Stimulated activated CD8-positive, alpha-beta memory T cell treated with anti-CD3 and anti-CD28 coated beads, Interleukin-12 subunit alpha, Interleukin-12 subunit beta, amount 100 ng/mL, for 4 hours (primary cell): ENCODE measurements at regions not wholly inside any gene's neighbourhood (a gene's known extent, or its start where the extent isn't known, plus 50 kb on each side); places are given as distances from the start of the nearest gene placed in this dataset.
"Not testable (repeated sequence)": the region's sequence is repeated elsewhere in the genome, so short reads cannot be mapped to it uniquely, and the experiment has no call there.

ENCODE experiments used
- DNase-seq: peaks from one replicate; pipeline ENCODE4 v3.0.0-alpha.2; 2020; ENCODE audit warnings: low read depth

DNA sequence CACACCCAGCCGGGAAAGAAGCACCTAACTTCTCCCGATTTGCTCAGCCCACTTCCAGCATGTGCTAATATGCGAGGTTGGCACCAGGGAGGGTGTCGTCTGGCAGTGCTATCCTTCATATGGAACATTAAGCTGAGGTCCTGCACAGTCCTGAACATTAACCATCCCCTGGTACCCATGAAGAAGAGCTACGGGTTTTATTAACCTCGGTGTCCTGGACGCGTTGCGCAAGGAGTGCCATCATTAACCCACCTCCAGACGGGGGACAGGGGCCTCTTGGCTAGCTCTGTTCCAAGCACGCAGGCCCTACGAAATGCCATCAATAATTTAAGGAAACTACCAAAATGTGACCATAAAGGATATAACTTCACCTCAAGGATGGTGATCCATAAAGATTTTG, 193.5 kb downstream of the MAF start:
- DNase-seq = no peak

DNA sequence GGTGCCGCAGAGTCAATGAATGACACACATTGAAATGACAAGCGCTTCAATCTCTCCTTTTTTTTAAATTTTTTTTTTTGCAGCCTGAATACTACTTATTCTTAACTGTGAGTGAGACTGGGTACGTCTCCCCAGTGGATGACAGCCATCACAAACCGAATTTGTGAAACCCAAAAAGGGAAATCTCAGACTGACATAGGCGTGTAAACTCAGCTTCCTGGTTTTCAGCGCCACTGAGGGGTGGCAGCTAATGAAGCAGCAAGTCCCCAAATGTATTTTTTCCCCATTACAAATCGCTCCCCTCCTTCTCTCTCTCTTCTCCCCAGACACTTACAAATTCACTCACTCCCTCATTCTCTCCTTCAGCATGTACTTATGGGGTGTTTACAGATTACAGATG, 196.0 kb downstream of the MAF start:
- DNase-seq = no peak

DNA sequence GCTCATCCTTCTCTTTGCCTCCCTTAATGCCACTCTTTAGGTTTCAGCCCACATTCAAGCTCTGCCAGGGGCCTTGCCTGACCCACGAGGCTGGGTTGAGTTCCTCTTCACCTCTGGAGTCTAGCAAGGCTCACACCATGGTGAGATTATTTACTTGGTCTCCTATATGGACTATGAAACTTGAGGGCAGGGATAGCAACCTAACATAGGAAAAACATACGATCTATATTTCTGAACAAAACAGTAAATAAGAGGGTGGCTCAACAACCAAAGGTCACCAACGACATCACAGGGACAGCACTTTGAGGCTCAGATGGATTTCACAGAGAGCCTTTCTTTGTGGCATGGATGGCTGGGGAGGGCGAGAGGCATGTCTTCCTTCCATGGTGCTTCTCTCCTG, 197.0 kb downstream of the MAF start:
- DNase-seq = no peak

DNA sequence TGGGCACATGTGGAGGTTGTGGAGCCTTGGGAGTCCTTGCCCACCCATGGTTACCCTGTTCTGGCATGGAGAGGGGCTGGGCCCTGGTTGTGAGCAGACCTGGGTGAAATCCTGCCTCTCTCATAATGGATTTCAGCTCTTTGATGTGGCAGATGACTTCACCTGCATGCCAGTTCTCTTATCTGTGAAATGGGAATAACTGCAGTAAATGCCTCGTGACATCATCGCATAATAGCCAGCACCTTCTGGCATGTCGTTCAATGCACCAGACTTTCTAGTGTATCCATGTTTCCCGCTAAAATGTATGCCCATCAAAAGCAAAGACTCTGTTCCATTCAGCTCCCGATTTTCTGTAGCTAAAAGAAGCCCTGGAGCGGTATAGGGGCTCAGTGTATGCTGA, 197.6 kb downstream of the MAF start:
- no peak for DNase-seq

DNA sequence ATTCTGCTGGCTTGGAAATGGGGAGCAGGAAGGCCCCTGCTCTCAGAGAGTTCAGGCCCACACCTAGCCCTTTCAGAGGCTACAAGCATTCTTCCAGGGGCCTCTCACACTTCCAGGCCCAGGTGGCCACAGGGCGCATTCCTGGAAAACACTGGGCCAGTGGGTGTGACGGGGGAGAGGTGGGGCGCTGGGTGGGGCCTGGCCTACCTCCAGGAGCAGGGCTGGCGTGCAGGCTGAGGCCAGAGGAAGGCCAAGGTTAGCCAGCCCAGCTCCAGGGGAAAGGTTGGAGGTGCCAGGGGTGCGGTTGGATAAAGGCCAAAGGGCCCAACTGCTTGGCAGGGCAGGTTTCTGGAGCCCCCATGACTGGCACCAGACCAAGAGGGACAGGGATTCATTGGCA, 198.2 kb downstream of the MAF start:
- DNase-seq = no peak

DNA sequence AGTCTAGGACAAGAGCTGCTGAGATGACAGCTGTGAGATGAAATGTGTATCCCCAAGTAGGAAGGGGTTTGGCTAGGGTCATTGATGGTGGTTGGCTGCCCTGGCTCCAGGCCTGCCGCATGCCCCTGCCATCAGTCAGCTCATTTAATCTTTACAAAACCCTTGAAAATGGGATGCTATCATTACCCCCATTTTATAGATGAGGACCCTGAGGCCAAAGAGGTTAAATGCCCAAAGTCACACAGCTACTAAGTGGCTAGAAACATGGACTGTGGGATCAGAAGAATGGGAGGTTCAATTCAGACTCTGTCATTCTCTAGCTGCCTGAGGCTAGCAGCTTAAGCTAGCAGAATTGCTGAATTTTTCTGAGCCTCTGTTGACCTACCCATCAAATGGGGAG, 198.8 kb downstream of the MAF start:
- DNase-seq = no peak

DNA sequence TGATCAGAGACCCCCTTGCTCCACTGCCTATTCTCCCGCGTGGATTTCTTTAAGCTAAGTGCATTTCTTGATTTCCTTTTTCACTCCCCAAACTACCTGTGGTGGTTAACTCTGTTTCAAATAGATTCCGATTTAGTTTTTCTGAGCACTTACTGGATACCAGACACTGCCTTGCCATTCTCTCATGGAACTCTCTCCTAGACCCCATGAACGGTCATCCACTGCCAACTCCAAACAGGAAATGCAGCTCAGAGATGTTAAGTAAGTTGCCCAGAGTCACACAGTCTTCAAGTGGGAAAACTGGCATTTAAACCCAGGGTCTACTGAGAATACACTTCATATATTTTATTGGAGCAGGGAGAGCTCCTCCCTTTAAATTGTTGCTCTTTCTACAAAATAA, 199.4 kb downstream of the MAF start:
- DNase-seq = no peak

DNA sequence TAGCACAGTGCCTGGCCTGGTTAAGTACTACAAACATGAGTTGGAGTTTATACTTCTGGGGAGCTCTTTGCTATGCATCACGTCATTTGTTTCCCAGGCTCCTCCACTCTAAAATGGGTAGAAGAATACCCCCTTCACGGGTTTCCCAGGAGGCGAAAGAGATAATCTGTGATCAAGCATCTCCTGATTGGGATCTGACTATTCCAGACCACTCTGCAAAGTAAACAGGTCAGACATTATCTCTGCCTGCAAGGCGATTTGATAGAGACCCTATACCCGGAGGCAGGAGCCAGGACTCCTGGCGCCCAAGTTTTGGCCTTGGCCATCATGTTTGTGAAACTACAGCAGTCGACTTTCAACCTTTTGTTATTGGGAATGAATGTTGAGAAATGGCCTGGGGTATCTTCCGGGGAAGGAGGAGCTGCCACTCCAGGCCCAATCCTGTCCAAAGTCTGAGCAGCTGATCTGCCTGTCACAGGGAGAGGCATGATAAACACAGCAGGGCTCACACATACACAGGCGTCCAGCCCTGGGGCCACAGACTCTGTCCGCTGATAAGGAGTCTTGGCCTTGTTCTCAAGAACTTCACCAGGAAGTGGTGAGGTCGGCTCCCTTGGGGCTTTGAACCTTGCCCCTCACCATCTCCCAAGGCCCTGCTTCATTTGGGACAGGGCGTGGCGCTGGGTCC, 199.9 kb downstream of the MAF start:
- no peak for DNase-seq

DNA sequence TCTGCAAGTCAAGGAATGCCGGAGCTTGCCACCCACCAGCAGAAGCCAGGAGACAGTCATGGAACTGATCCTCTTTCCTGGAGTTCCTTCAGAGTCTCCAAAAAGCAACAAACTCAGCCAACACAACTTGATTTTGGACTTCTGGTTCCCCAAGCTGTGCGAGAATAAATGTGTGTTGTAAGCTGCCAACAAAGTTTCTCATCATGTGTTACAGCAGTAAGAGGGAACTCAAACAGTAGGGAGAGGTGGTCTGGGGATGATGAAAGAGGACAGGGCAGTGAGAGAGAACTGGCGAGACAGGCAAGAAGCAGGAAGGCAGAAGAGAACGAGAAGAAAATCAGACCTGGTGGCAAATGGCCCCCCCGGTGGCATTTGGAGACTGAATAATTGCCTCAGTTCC, 204.9 kb downstream of the MAF start:
- no peak for DNase-seq

DNA sequence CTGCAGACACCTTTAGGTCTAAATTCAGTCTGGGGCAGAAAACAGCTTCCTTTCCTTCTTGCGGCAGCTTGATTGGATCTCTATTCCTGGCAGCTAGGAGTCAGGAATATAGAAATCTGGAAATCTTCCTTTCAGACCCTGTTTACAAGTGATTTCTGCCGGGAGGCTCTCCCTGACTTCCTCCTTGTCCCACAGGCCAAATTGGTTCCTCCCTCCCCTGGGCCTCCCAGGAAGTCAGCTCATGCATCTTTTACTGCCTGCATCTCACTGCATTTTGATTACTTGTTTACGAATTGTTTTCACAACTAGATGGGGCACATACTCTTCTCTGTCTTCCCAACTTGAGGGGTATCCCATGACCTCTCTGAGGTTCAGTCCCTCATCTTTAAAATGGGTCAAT, 206.3 kb downstream of the MAF start:
- DNase-seq = no peak

DNA sequence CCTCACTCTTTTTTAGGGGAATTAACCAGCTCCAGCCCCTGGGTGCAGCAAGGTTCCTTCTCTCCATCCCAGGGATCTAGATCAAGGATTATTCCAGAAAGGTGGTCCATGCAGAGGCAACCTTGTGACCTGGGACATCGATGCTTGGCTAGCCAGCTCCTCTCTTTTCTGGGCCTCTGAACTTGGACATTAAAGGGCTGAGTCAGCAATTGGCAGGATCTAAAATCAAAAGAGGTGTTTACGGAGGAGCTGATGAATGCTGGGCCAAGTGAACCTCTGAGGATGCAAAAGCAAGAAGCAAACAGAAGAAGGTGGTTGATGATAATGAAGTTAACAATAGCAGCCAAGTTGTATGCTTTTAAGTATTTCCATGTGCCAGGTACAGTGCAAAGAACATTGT, 207.0 kb downstream of the MAF start:
- DNase-seq = no peak

DNA sequence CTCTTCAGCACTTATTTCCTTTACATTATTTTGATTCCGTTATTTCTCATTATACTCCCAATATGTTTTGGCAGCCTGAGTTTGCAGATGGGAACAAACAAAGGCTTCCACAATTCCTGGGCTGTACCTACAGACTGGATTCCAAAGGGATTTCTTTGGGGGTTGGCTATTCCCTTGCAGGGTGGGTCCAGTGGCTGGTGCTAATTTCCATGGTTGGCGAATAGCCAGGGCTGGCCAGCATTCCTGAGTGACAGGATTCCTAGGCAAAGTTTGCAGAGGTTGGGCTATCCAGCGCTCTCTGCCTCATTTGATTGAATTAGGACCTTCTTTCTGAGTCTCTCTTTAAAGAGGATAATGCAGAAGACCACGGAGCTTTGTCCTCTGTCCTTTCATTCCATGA, 207.4 kb downstream of the MAF start:
- DNase-seq = no peak

DNA sequence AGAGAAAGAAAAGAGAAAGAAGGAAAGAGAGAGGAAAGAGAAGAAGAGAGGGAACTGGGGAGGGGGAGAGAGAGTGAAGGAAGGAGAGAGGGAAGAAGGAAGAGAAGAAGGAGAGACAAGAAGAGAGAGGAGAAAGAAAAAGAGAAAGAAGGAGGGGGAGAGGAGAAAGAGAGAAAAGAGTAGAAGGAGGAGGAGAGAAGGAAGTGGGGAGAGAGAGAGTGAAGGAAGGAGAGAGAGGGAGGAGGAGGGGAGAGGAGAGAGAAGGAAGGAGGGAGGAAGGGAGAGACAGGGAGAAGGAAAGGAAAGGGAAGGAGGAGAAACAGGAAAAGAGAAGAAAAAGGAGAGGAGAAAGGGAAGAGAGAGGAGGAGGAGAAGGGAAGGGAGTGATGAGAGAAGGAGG, 208.5 kb downstream of the MAF start:
- no peak for DNase-seq

DNA sequence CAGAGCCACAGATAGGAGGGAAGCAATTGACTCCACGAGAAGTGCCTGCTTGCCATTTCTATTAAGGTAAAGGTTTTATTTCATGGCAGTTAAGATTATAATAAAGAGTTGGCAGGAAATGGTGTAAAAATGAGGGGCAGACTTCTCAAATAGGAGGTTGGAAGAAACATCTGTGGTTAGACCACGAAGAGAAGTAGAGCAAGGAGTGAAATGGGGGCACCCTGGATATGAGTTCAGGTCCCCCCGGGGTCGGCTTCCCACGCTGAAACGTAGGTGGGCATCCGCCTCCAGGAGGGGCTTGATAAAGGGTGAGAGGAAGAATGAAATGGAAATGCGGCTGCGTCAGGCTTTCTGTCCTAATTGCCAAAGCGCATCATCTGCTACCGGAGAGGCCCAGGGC, 209.1 kb downstream of the MAF start:
- no peak for DNase-seq

DNA sequence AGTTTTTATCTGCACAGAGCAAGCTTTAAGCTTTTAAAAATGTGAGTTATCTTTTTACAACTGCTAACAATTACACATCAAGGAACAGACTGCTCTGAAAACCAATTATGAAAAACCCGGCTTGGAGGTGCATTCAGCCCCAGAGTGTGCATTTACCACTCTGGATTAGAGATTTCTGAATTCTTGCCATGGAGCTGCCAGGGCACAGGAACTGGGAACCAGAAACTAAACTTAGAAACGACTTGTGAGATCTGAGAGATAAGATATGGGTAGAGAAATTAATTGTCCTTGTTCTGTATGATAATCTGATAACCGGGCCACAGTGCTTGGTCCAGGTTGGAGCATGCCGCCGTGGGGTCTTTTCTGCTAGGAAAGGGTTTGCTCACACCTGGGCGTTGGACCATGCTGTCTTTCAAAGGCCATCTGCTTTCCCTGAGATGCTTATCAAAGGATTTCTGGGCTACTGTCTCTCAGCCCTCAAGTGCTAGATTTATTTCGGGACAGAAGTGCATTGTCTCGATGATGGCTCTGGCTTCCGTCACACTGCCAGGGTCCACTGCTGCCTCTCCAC, 210.0 kb downstream of the MAF start:
- DNase-seq = no peak

DNA sequence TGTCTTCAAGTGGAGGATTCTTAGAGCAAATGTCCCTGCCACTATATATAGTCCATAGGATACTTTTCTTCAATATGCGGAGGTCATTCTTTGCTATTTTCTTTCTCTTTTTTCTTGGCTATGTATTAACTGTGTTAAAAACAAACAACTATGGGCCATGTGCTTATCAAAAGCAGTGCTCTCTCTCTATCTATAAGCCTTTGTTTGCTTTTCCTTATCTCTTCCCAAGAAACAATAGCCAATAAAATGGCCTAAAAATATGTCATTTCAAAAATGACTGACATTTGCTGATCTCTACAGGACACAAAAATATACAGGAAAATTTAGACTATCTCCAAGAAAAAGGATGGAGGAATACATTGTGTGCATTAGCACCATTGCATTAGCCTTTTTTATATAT, 212.1 kb downstream of the MAF start:
- no peak for DNase-seq

DNA sequence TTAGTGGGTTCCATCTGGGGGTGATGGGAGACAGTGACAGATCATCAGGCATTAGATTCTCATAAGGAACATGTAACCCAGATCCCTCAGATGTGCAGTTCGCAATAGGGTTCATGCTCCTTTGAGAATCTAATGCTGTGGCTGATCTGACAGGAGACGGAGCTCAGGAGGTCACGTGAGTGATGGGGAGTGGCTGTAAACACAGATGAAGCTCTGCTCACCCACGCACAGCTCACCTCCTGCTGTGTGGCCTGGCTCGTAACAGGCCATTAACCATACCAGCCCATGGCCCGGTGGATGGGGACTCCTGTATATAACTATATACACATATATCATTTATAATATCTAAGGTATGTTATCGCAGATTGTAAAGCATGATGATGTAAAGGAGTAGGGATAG, 214.2 kb downstream of the MAF start:
- no peak for DNase-seq

DNA sequence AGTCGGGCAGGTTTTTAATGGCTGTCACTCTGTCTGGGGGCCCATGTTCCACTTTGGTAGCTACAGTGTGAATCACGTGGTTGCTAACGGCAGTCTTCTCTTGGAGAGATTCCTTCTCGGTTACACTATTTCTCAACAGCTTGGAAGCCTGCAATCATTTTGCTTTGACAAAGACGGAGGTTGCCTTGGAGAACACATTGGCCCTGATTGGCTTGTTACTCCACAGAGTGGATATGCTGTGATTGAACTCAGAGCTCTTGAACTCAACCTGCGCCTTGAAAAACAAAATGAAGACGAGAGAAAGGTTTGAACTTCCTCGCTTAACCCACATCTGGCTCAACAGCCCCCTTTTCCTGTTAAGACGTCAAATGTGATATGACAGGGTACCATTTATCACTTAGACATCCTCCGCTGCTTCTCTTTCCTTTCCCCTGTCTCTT, 218.9 kb downstream of the MAF start:
- DNase-seq = no peak

DNA sequence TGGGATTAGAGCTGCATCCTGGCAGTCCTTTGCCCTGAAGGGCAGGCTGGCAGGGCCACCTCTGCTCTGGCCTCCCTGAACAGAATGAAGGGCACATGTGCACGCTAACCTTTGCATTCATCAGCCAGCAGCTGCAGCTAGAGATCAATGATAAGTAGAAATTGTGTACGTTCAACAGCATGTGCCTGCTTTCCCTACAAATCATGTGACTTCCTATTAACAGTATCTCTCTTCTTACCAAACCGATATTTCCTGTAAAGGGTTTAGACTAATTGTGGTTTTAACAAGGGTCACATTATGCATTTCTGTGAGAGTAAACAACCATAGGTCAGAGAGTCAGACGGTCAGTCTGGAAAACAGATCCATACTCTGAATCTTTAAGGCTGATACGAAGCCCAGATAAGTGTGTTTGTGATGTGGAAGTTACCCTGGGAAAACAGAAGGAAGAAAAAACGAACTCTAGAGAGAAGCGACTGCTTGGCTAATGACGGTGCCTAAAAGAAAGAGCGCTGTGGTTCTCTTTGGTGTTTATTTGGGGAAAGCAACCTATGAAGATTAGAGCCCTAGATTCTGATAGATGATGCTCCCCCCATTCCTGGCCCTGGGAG, 219.4 kb downstream of the MAF start:
- no peak for DNase-seq

DNA sequence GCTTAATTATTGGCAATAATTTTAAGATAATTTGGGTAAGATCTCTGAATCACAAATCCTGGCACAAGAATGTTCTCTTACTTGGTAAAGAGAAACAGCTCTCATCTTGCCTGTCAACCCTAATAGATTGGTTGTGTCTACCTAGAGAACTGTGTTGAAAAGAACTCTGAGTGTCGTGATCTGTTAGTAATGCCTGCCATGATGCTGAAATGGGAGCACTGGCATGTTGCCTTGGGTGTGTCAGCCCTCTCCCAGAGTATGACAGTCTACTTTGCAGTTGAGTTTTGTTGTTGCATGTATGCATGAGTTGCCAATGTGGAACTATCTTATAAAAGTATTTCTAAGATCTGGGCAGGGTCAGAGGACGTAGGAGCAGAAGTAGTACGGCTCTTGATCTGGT, 221.4 kb downstream of the MAF start:
- no peak for DNase-seq

DNA sequence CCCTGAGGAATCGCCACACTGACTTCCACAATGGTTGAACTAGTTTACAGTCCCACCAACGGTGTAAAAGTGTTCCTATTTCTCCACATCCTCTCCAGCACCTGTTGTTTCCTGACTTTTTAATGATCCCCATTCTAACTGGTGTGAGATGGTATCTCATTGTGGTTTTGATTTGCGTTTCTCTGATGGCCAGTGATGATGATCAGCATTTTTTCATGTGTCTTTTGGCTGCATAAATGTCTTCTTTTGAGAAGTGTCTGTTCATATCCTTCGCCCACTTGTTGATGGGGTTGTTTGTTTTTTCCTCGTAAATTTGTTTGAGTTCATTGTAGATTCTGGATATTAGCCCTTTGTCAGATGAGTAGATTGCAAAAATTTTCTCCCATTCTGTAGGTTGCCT, 223.5 kb downstream of the MAF start:
- not testable (repeated sequence) for DNase-seq

DNA sequence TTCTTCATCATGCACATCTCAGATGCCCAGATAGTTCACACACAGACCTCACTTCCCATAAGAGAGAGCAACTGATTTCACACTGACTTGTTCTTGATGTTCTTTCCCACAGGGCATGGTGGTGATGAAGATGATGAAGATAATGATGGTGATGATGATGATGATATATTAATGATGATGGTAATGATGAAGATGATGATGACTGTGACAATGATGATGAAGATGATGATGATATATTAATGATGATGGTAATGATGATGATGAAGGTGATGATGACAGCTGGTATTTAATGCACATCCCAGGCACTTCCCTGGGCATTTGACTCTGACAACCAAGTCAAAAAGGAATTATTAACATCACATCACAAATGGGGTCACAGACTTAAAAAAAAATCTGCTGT, 225.2 kb downstream of the MAF start:
- no peak for DNase-seq

DNA sequence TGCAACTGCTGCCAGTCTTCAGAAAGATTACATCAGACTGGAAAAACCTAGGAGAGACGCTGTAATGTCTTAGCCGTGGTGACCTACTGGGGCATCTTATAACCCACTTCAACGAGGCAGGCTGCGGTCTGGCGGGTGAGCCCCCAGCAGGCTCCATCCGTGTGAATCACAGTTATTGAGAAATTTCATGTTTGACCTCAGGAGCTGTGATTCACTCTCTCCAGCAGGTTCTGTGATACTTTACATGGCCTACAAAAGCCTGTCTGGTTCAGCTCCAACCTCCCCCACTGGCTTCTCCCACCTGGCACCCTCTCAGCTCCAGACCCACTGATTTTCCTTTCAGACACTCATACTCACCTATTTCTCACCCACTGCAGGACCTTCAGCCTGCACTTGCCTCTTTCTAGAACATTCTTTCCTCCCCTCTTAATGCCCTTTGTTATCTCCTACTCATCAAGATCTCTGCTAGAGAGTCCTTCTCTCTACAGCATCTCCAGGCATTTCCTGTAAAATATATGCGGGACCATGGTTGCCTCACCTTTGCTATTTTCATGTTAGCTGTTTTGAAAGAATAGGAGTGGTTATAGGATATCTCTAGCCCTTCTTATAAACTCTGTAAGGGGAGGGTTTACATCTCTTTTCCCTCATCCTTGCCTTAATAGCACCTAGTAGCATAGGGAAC, 227.9 kb downstream of the MAF start:
- DNase-seq = peak; percentile 19
